ENCODE measurements at regions not wholly inside any gene's neighbourhood (a gene's known extent, or its start where the extent isn't known, plus 50 kb on each side); places are given as distances from the start of the nearest gene placed in this dataset.

GRCh38 chr4:43296946-43297528, 404.5 kb downstream of the GRXCR1 start:
- H3K27me3 ChIP-seq (replicated peaks; ENCODE audit: insufficient read depth, low read length) = no peaks in the 10 kb centered on the region
- H3F3A ChIP-seq (ENCODE audit: insufficient read depth, low read length) = no peaks in the 10 kb centered on the region
- no peaks in the 10 kb centered on the region for H3K36me3 ChIP-seq (replicated peaks; ENCODE audit: insufficient read depth, low read length)
- no peaks in the 10 kb centered on the region for H4K20me1 ChIP-seq (ENCODE audit: insufficient read depth, low read length)
- no peak overlapping the region for H3K4me3 ChIP-seq (ENCODE audit: low read length)
- H3K9me3 ChIP-seq (replicated peaks; ENCODE audit: insufficient read depth, low read length) = no peaks in the 10 kb centered on the region
- no peaks in the 10 kb centered on the region for H3K9me2 ChIP-seq (replicated peaks; ENCODE audit: insufficient read depth, low read length)
- H3K27ac ChIP-seq (ENCODE audit: low read length) = no peak overlapping the region
- no peak for DNase-seq
- H3K79me2 ChIP-seq (ENCODE audit: low read length) = no peaks in the 10 kb centered on the region
- H2AFZ ChIP-seq (ENCODE audit: low read length) = no peak overlapping the region
- H3K4me1 ChIP-seq (ENCODE audit: low read length) = no peaks in the 10 kb centered on the region
- no peak overlapping the region for H3K9ac ChIP-seq (ENCODE audit: low read length)
- H3K4me2 ChIP-seq (ENCODE audit: low read depth, low read length) = no peak overlapping the region
- TF ChIP-seq, protein P1, sequence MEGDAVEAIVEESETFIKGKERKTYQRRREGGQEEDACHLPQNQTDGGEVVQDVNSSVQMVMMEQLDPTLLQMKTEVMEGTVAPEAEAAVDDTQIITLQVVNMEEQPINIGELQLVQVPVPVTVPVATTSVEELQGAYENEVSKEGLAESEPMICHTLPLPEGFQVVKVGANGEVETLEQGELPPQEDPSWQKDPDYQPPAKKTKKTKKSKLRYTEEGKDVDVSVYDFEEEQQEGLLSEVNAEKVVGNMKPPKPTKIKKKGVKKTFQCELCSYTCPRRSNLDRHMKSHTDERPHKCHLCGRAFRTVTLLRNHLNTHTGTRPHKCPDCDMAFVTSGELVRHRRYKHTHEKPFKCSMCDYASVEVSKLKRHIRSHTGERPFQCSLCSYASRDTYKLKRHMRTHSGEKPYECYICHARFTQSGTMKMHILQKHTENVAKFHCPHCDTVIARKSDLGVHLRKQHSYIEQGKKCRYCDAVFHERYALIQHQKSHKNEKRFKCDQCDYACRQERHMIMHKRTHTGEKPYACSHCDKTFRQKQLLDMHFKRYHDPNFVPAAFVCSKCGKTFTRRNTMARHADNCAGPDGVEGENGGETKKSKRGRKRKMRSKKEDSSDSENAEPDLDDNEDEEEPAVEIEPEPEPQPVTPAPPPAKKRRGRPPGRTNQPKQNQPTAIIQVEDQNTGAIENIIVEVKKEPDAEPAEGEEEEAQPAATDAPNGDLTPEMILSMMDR (IDR thresholded peaks at IDR 0.05; ENCODE audit: low read length) = no peak
- TF ChIP-seq EZH2phosphoT487 (IDR thresholded peaks at IDR 0.05; ENCODE audit: low read length) = no peak

GRCh38 chr4:43316813-43317212, 424.3 kb downstream of the GRXCR1 start:
- H3K9me2 ChIP-seq (replicated peaks; ENCODE audit: insufficient read depth, low read length) = no peaks in the 10 kb centered on the region
- H3K27me3 ChIP-seq (replicated peaks; ENCODE audit: insufficient read depth, low read length) = no peaks in the 10 kb centered on the region
- H3K4me2 ChIP-seq (ENCODE audit: low read depth, low read length) = no peak overlapping the region
- no peaks in the 10 kb centered on the region for H3K4me1 ChIP-seq (ENCODE audit: low read length)
- no peak overlapping the region for H3K9ac ChIP-seq (ENCODE audit: low read length)
- no peak overlapping the region for H2AFZ ChIP-seq (ENCODE audit: low read length)
- no peaks in the 10 kb centered on the region for H3K79me2 ChIP-seq (ENCODE audit: low read length)
- H3K27ac ChIP-seq (ENCODE audit: low read length) = no peak overlapping the region
- no peak for TF ChIP-seq EZH2 (optimal IDR thresholded peaks at IDR 0.05; ENCODE audit: low read depth, low read length)
- TF ChIP-seq EZH2phosphoT487 (IDR thresholded peaks at IDR 0.05; ENCODE audit: low read length) = no peak
- no peaks in the 10 kb centered on the region for H4K20me1 ChIP-seq (ENCODE audit: insufficient read depth, low read length)
- no peak overlapping the region for H3K4me3 ChIP-seq (ENCODE audit: low read length)
- no peaks in the 10 kb centered on the region for H3F3A ChIP-seq (ENCODE audit: insufficient read depth, low read length)
- DNase-seq = no peak
- H3K9me3 ChIP-seq (replicated peaks; ENCODE audit: insufficient read depth, low read length) = no peaks in the 10 kb centered on the region
- H3K36me3 ChIP-seq (replicated peaks; ENCODE audit: insufficient read depth, low read length) = no peaks in the 10 kb centered on the region

DNA sequence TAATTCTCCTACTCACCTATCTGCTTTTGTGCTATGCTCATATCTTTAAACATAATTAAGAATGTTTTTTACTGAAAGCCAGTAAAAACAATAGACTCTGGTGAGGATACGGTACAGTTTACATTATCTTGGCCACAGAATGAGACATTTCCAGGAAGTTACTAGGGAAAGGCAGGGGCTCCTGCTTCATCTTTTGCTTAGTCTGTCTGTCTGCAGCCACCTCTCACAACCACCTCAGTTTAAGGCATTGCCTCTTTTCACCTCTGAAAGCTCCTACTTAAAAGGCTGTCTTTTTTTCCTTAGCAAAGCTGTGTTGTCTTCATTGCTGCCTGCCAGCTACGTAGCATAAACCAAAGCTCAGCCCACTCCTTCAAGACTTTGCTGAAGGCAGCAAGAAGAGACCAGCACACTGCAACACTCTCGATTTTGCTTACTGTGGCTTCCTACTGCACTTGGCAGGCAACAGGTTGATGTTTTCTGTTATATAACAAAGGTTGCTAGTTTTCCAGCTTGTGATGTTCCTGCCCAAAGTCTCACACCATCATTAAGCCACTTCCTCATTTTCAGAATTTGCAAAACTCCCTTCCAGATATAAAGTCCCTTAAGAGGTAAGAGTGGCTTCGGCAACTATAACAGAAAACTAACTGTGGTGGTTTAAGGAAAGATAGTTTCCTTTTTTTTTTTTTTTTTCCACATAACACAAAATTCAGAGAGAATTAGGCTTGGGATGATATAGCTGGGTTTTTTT, 432.9 kb downstream of the GRXCR1 start:
- Histone ChIP-seq H3K79me2 (ENCODE audit: low read length) (no peaks in the 10 kb centered on the region), H3K9me2 (replicated peaks; ENCODE audit: insufficient read depth, low read length) (no peaks in the 10 kb centered on the region), H3K4me2 (ENCODE audit: low read depth, low read length) (no peak overlapping the region), H2AFZ (ENCODE audit: low read length) (no peak overlapping the region), H3K27ac (ENCODE audit: low read length) (no peak overlapping the region), H3K27me3 (replicated peaks; ENCODE audit: insufficient read depth, low read length) (no peaks in the 10 kb centered on the region), H3K4me3 (ENCODE audit: low read length) (no peak overlapping the region), H3K9me3 (replicated peaks; ENCODE audit: insufficient read depth, low read length) (no peaks in the 10 kb centered on the region), H4K20me1 (ENCODE audit: insufficient read depth, low read length) (no peaks in the 10 kb centered on the region), H3F3A (ENCODE audit: insufficient read depth, low read length) (no peaks in the 10 kb centered on the region), H3K9ac (ENCODE audit: low read length) (no peak overlapping the region), H3K36me3 (replicated peaks; ENCODE audit: insufficient read depth, low read length) (no peaks in the 10 kb centered on the region), H3K4me1 (ENCODE audit: low read length) (no peaks in the 10 kb centered on the region)
- TF ChIP-seq EZH2 (optimal IDR thresholded peaks at IDR 0.05; ENCODE audit: low read depth, low read length) (no peak), EZH2phosphoT487 (IDR thresholded peaks at IDR 0.05; ENCODE audit: low read length) (no peak)
- TF ChIP-seq, protein P1 (IDR thresholded peaks at IDR 0.05; ENCODE audit: low read length) = no peak
- DNase-seq = no peak

DNA sequence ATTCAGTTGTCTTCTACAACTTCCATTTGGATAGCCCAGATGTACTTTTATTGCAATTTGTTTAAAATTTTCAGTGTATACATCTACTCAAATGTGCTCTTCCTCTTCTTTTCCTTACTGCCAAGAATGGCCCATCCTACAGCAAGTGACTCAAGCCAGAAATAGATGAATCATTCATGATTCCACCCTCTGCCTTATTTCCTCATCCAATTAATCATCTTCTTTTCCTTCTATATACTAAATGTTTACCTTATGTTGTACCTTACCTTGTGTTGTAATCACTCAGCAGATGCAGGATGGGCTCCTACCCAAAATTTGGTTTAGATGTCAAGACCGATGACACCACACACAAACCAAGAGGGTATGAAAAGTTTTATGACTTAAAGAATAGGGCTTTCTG, 437.8 kb downstream of the GRXCR1 start:
- DNase-seq = no peak
- Histone ChIP-seq H3K4me1 (ENCODE audit: low read length) (no peaks in the 10 kb centered on the region), H3K36me3 (replicated peaks; ENCODE audit: insufficient read depth, low read length) (no peaks in the 10 kb centered on the region), H3F3A (ENCODE audit: insufficient read depth, low read length) (no peaks in the 10 kb centered on the region), H3K4me2 (ENCODE audit: low read depth, low read length) (no peak overlapping the region), H3K79me2 (ENCODE audit: low read length) (no peaks in the 10 kb centered on the region), H4K20me1 (ENCODE audit: insufficient read depth, low read length) (no peaks in the 10 kb centered on the region), H3K9me3 (replicated peaks; ENCODE audit: insufficient read depth, low read length) (no peaks in the 10 kb centered on the region), H3K9me2 (replicated peaks; ENCODE audit: insufficient read depth, low read length) (no peaks in the 10 kb centered on the region), H3K27me3 (replicated peaks; ENCODE audit: insufficient read depth, low read length) (no peaks in the 10 kb centered on the region), H3K4me3 (ENCODE audit: low read length) (no peak overlapping the region), H3K9ac (ENCODE audit: low read length) (no peak overlapping the region), H3K27ac (ENCODE audit: low read length) (no peak overlapping the region), H2AFZ (ENCODE audit: low read length) (no peak overlapping the region)
- TF ChIP-seq EZH2phosphoT487 (IDR thresholded peaks at IDR 0.05; ENCODE audit: low read length) (no peak), EZH2 (optimal IDR thresholded peaks at IDR 0.05; ENCODE audit: low read depth, low read length) (no peak)
- TF ChIP-seq, protein P1 (IDR thresholded peaks at IDR 0.05; ENCODE audit: low read length) = no peak

All from MM.1S (cell line).